Neural cell (in vitro differentiated cells): ENCODE measurements at regions not wholly inside any gene's neighbourhood (a gene's known extent, or its start where the extent isn't known, plus 50 kb on each side); places are given as distances from the start of the nearest gene placed in this dataset.
A peak's percentile ranks its signal among the peaks of the same experiment; 100 is the strongest.

Experiments
- H2AFZ ChIP-seq: fragments of 200-600, 300-800 bp; sonication (generic), shearing (Covaris generic); 2 replicates; pipeline ENCODE4 v1.6.0; 2014; ENCODE audit warnings: low read depth, mild to moderate bottlenecking, antibody characterized with exemption, low read length, moderate library complexity
- H3F3A ChIP-seq: fragments of 200-600 bp; shearing (Covaris generic); 2 replicates; pipeline ENCODE4 v1.6.1; 2016; ENCODE audit warnings: mild to moderate bottlenecking, moderate library complexity, mixed read lengths, antibody characterized with exemption, low read length; ENCODE audit not compliant: insufficient read depth, poor library complexity, severe bottlenecking
- H3K27ac ChIP-seq: fragments of 200-600, 300-800 bp; sonication (generic), shearing (Covaris generic); 2 replicates; pipeline ENCODE4 v1.5.1; 2014; ENCODE audit warnings: mild to moderate bottlenecking, low read length, moderate library complexity
- H3K27me3 ChIP-seq: fragments of 300-800, 200-600 bp; sonication (generic), shearing (Covaris generic); 2 replicates; pipeline ENCODE4 v1.6.0; 2014; ENCODE audit warnings: mild to moderate bottlenecking, low read depth, low read length, moderate library complexity; ENCODE audit not compliant: insufficient read depth
- H3K36me3 ChIP-seq: fragments of 300-800, 200-600 bp; sonication (generic), shearing (Covaris generic); 2 replicates; pipeline ENCODE4 v1.5.1; 2014; ENCODE audit warnings: mild to moderate bottlenecking, antibody characterized with exemption, low read length, moderate library complexity; ENCODE audit not compliant: insufficient read depth
- H3K4me2 ChIP-seq: fragments of 300-800, 200-600 bp; sonication (generic), shearing (Covaris generic); 2 replicates; pipeline ENCODE4 v1.6.0; 2014; ENCODE audit warnings: mild to moderate bottlenecking, low read length
- H3K4me3 ChIP-seq: fragments of 300-800, 200-600 bp; sonication (generic), shearing (Covaris generic); 2 replicates; pipeline ENCODE4 v1.5.1; 2014; ENCODE audit warnings: mild to moderate bottlenecking, low read length, moderate library complexity
- H3K79me2 ChIP-seq: fragments of 200-600 bp; shearing (Covaris generic); replicated peaks from 2 replicates; pipeline ENCODE4 v1.6.0; 2014; ENCODE audit warnings: mild to moderate bottlenecking, low read length, moderate library complexity; ENCODE audit not compliant: insufficient read depth
- H3K9ac ChIP-seq: fragments of 300-800, 200-600 bp; sonication (generic), shearing (Covaris generic); 2 replicates; pipeline ENCODE4 v1.6.1; 2016; ENCODE audit warnings: mild to moderate bottlenecking, low read length, mixed read lengths
- H3K9me2 ChIP-seq: fragments of 200-600 bp; shearing (Covaris generic); 2 replicates; pipeline ENCODE4 v1.6.1; 2016; ENCODE audit warnings: mild to moderate bottlenecking, low read length, mixed read lengths; ENCODE audit not compliant: insufficient read depth
- H3K9me3 ChIP-seq: fragments of 200-600, 300-800 bp; sonication (generic), shearing (Covaris generic); 2 replicates; pipeline ENCODE4 v1.6.1; 2016; ENCODE audit warnings: mild to moderate bottlenecking, mixed run types, low read length, moderate library complexity, mixed read lengths
- H4K20me1 ChIP-seq: fragments of 200-600 bp; shearing (Covaris generic); 2 replicates; pipeline ENCODE4 v1.6.1; 2016; ENCODE audit warnings: mild to moderate bottlenecking, mixed run types; ENCODE audit not compliant: insufficient read depth
- CTCF ChIP-seq: fragments of 450-650 bp; IDR thresholded peaks from 2 replicates; pipeline ENCODE4 v1.5.1; 2014; ENCODE audit warnings: antibody characterized with exemption, mild to moderate bottlenecking, moderate library complexity; ENCODE audit not compliant: poor library complexity, severe bottlenecking
- EP300 ChIP-seq: fragments of 450-650 bp; conservative IDR thresholded peaks from 2 replicates; pipeline ENCODE4 v1.6.1; 2014; ENCODE audit warnings: antibody characterized with exemption, mild to moderate bottlenecking, moderate library complexity; ENCODE audit not compliant: poor library complexity, severe bottlenecking
- EZH2 ChIP-seq: fragments of 200-600, 300-800 bp; shearing (Covaris generic), sonication (generic); IDR thresholded peaks from 2 replicates; pipeline ENCODE4 v1.6.1; 2014; ENCODE audit warnings: antibody characterized with exemption, low read length, borderline replicate concordance, mild to moderate bottlenecking; ENCODE audit not compliant: insufficient read depth, poor library complexity, severe bottlenecking
- MXI1 ChIP-seq: fragments of 450-650 bp; conservative IDR thresholded peaks from 2 replicates; pipeline ENCODE4 v1.6.1; 2014; ENCODE audit warnings: antibody characterized with exemption, mild to moderate bottlenecking; ENCODE audit not compliant: poor library complexity, severe bottlenecking
- POLR2AphosphoS5 ChIP-seq: IDR thresholded peaks from 2 replicates; pipeline ENCODE4 v1.6.1; 2012
- RAD21 ChIP-seq: fragments of 450-650 bp; conservative IDR thresholded peaks from 2 replicates; pipeline ENCODE4 v1.6.1; 2014; ENCODE audit warnings: antibody characterized with exemption, mild to moderate bottlenecking, moderate library complexity
- REST ChIP-seq: IDR thresholded peaks from 2 replicates; pipeline ENCODE4 v1.6.1; 2012; ENCODE audit warnings: borderline replicate concordance
- SMC3 ChIP-seq: fragments of 450-650 bp; conservative IDR thresholded peaks from 2 replicates; pipeline ENCODE4 v1.6.1; 2014; ENCODE audit warnings: antibody characterized with exemption, mild to moderate bottlenecking, moderate library complexity; ENCODE audit not compliant: poor library complexity
- TAF1 ChIP-seq: IDR thresholded peaks from 2 replicates; pipeline ENCODE4 v1.6.1; 2012; ENCODE audit warnings: low read depth

- H3K9ac ChIP-seq = no peak overlapping the region
- no peak overlapping the region for H3K4me2 ChIP-seq
- no peaks in the 10 kb centered on the region for H3K27me3 ChIP-seq
- H3K27ac ChIP-seq = no peak overlapping the region
- no peaks in the 10 kb centered on the region for H3K79me2 ChIP-seq
- TF ChIP-seq EZH2 (no peak), SMC3 (no peak), EP300 (no peak), POLR2AphosphoS5 (no peak), RAD21 (no peak), CTCF (no peak), REST (no peak), TAF1 (no peak), MXI1 (no peak)
- no peaks in the 10 kb centered on the region for H3F3A ChIP-seq
- no peaks in the 10 kb centered on the region for H3K9me2 ChIP-seq
- no peak overlapping the region for H2AFZ ChIP-seq
- no peak overlapping the region for H3K4me3 ChIP-seq
- H3K9me3 ChIP-seq = no peaks in the 10 kb centered on the region
- H3K36me3 ChIP-seq = no peaks in the 10 kb centered on the region
- H4K20me1 ChIP-seq = no peaks in the 10 kb centered on the region
Observed at GRCh38 chr11:64485074-64485473, 70.7 kb upstream of the SLC22A11 start.

- Histone ChIP-seq H3K9ac (peak overlapping the region; percentile 20), H3K27ac (no peak overlapping the region), H3K36me3 (no peaks in the 10 kb centered on the region), H3K9me2 (no peaks in the 10 kb centered on the region), H3K9me3 (peaks cover 3% of the 10 kb centered on the region), H3K4me3 (peak overlapping the region; percentile 43), H3K4me2 (no peak overlapping the region), H3K79me2 (no peaks in the 10 kb centered on the region), H4K20me1 (no peaks in the 10 kb centered on the region), H2AFZ (peak overlapping the region; percentile 33), H3F3A (no peaks in the 10 kb centered on the region), H3K27me3 (no peaks in the 10 kb centered on the region)
- TF ChIP-seq POLR2AphosphoS5 (no peak), RAD21 (peak; percentile 74), SMC3 (peak; percentile 74), MXI1 (peak; percentile 34), CTCF (peak; percentile 78)
Observed at GRCh38 chr11:64489831-64490441, 65.8 kb upstream of the SLC22A11 start.
